ENCODE measurements at regions not wholly inside any gene's neighbourhood (a gene's known extent, or its start where the extent isn't known, plus 50 kb on each side); places are given as distances from the start of the nearest gene placed in this dataset.
"Not testable (repeated sequence)": the region's sequence is repeated elsewhere in the genome, so short reads cannot be mapped to it uniquely, and the experiment has no call there.

- DNase-seq (ENCODE audit: low read depth), result no peak
These were observed 602.1 kb upstream of the GOT2 start for GRCh38 chr16:59336136-59336695.

GRCh38 chr16:59331708-59332107 lies 597.6 kb upstream of the GOT2 start:
- DNase-seq (ENCODE audit: low read depth), result not testable (repeated sequence)

GRCh38 chr16:59330019-59330670 lies 596.0 kb upstream of the GOT2 start:
- no peak for DNase-seq (ENCODE audit: low read depth)

GRCh38 chr16:59328961-59329360 lies 594.8 kb upstream of the GOT2 start:
- DNase-seq (ENCODE audit: low read depth), result no peak

- DNase-seq (ENCODE audit: low read depth), result no peak
These were observed 593.8 kb upstream of the GOT2 start for GRCh38 chr16:59327894-59328293.

GRCh38 chr16:59326955-59327354 lies 592.8 kb upstream of the GOT2 start:
- no peak for DNase-seq (ENCODE audit: low read depth)

- no peak for DNase-seq (ENCODE audit: low read depth)
These were observed 590.3 kb upstream of the GOT2 start for GRCh38 chr16:59324462-59324861.

- DNase-seq (ENCODE audit: low read depth), result no peak
These were observed 586.5 kb upstream of the GOT2 start for GRCh38 chr16:59320657-59321056.

GRCh38 chr16:59319871-59320270 lies 585.8 kb upstream of the GOT2 start:
- DNase-seq (ENCODE audit: low read depth), result no peak

- DNase-seq (ENCODE audit: low read depth), result no peak
These were observed 571.7 kb upstream of the GOT2 start for GRCh38 chr16:59305850-59306249.

GRCh38 chr16:59296888-59297287 lies 562.8 kb upstream of the GOT2 start:
- no peak for DNase-seq (ENCODE audit: low read depth)

- DNase-seq (ENCODE audit: low read depth), result no peak
These were observed 562.0 kb upstream of the GOT2 start for GRCh38 chr16:59295993-59296736.

GRCh38 chr16:59295474-59295873 lies 561.4 kb upstream of the GOT2 start:
- no peak for DNase-seq (ENCODE audit: low read depth)

GRCh38 chr16:59290718-59291117 lies 556.6 kb upstream of the GOT2 start:
- no peak for DNase-seq (ENCODE audit: low read depth)

- no peak for DNase-seq (ENCODE audit: low read depth)
These were observed 555.0 kb upstream of the GOT2 start for GRCh38 chr16:59289151-59289550.

GRCh38 chr16:59274141-59274540 lies 540.0 kb upstream of the GOT2 start:
- no peak for DNase-seq (ENCODE audit: low read depth)

- DNase-seq (ENCODE audit: low read depth), result no peak
These were observed 529.8 kb upstream of the GOT2 start for GRCh38 chr16:59263955-59264354.

- DNase-seq (ENCODE audit: low read depth), result no peak
These were observed 526.8 kb upstream of the GOT2 start for GRCh38 chr16:59260892-59261291.

- DNase-seq (ENCODE audit: low read depth), result no peak
These were observed 525.8 kb upstream of the GOT2 start for GRCh38 chr16:59259950-59260319.

GRCh38 chr16:59259074-59259949 lies 525.2 kb upstream of the GOT2 start:
- DNase-seq (ENCODE audit: low read depth), result peak; percentile 6

- no peak for DNase-seq (ENCODE audit: low read depth)
These were observed 518.2 kb upstream of the GOT2 start for GRCh38 chr16:59252317-59252716.

- DNase-seq (ENCODE audit: low read depth), result no peak
These were observed 514.9 kb upstream of the GOT2 start for GRCh38 chr16:59249011-59249410.

- DNase-seq (ENCODE audit: low read depth), result no peak
These were observed 508.4 kb upstream of the GOT2 start for GRCh38 chr16:59242556-59242955.

All from activated T-cell treated with anti-CD3 and anti-CD28 coated beads for 48 hours (primary cell).